DND-41 (cell line): ENCODE measurements at regions not wholly inside any gene's neighbourhood (a gene's known extent, or its start where the extent isn't known, plus 50 kb on each side); places are given as distances from the start of the nearest gene placed in this dataset.

Source experiments
- ATAC-seq: fragments of 200-7000 bp; cut with Tn5 transposase; 3 replicates; pipeline ENCODE4 v1.9.1; 2021; ENCODE audit warnings: low read depth; ENCODE audit not compliant: insufficient read depth
- DNase-seq: peaks from one replicate; pipeline ENCODE4 v3.0.0-alpha.2; 2020
- H2AFZ ChIP-seq: 2 replicates; pipeline ENCODE4 v1.6.0; 2012; ENCODE audit warnings: low read depth, low read length
- H3K27ac ChIP-seq: 2 replicates; pipeline ENCODE4 v1.5.1; 2012; ENCODE audit warnings: low read length, inconsistent platforms
- H3K27me3 ChIP-seq: fragments of 200-600 bp; sonication (generic); 2 replicates; pipeline ENCODE4 v1.6.0; 2012; ENCODE audit warnings: low read length, mild to moderate bottlenecking, inconsistent platforms; ENCODE audit not compliant: insufficient read depth, poor library complexity
- H3K36me3 ChIP-seq: 2 replicates; pipeline ENCODE4 v1.5.1; 2012; ENCODE audit warnings: low read length, inconsistent platforms; ENCODE audit not compliant: insufficient read depth
- H3K4me1 ChIP-seq: 2 replicates; pipeline ENCODE4 v1.5.1; 2012; ENCODE audit warnings: mild to moderate bottlenecking, low read length; ENCODE audit not compliant: insufficient read depth
- H3K4me2 ChIP-seq: 2 replicates; pipeline ENCODE4 v1.6.0; 2012; ENCODE audit warnings: mild to moderate bottlenecking, moderate library complexity, low read length, inconsistent platforms; ENCODE audit not compliant: insufficient read depth
- H3K4me3 ChIP-seq, 2 experiments: fragments of 200-600 bp in 1 of 2; shearing (Covaris generic) in 1 of 2; 2 replicates each; pipeline ENCODE4 v1.5.1; 2012 to 2016; ENCODE audit warnings: inconsistent platforms in 2 of 2, low read length in 2 of 2, mild to moderate bottlenecking in 2 of 2, low read depth in 1 of 2, moderate library complexity in 1 of 2
- H3K79me2 ChIP-seq: 2 replicates; pipeline ENCODE4 v1.6.0; 2012; ENCODE audit warnings: low read length, inconsistent platforms; ENCODE audit not compliant: insufficient read depth
- H3K9ac ChIP-seq: 2 replicates; pipeline ENCODE4 v1.6.0; 2012; ENCODE audit warnings: low read depth, mild to moderate bottlenecking, inconsistent platforms, low read length, moderate library complexity
- H3K9me3 ChIP-seq: 2 replicates; pipeline ENCODE4 v1.5.1; 2012; ENCODE audit warnings: low read length, moderate library complexity, mild to moderate bottlenecking, inconsistent platforms; ENCODE audit not compliant: insufficient read depth, severe bottlenecking
- H4K20me1 ChIP-seq: 2 replicates; pipeline ENCODE4 v1.6.0; 2012; ENCODE audit warnings: low read length; ENCODE audit not compliant: insufficient read depth
- EZH2 ChIP-seq: IDR thresholded peaks from 3 replicates; pipeline ENCODE4 v1.6.1; 2012; ENCODE audit warnings: borderline replicate concordance, low read depth, mild to moderate bottlenecking, moderate library complexity, low read length, inconsistent platforms; ENCODE audit not compliant: severe bottlenecking
- TF ChIP-seq, protein P1 (sequence below): IDR thresholded peaks from 2 replicates; pipeline ENCODE4 v1.5.1; 2012; ENCODE audit warnings: borderline replicate concordance, low read length, moderate library complexity, mild to moderate bottlenecking; ENCODE audit not compliant: poor library complexity, severe bottlenecking; ENCODE audit errors: extremely low read depth

DNA sequence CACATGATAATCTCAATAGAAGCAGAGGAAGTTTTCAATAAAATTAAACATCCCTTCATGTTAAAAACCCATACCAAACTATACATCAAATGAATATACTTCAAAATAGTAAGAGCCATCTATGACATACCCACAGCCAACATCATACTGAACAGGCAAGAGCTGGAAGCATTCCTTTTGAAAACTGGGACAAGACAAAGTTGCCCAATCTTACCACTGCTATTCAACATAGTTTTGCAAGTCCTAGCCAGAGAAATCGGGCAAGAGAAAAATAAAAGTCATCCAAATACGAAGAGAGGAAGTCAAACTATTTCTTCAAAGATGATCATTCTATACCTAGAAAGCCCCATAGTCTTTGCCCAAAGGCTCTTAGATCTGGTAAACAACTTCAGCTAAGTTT, 454.7 kb upstream of the PRICKLE1 start:
- H3K9ac ChIP-seq = no peak overlapping the region
- no peaks in the 10 kb centered on the region for H3K79me2 ChIP-seq
- no peak overlapping the region for H3K4me3 ChIP-seq
- DNase-seq = no peak
- no peaks in the 10 kb centered on the region for H3K27me3 ChIP-seq
- H3K4me1 ChIP-seq = no peaks in the 10 kb centered on the region
- no peak overlapping the region for H3K4me2 ChIP-seq
- H4K20me1 ChIP-seq = no peaks in the 10 kb centered on the region
- no peak overlapping the region for H2AFZ ChIP-seq
- H3K9me3 ChIP-seq = no peaks in the 10 kb centered on the region
- no peaks in the 10 kb centered on the region for H3K36me3 ChIP-seq
- H3K27ac ChIP-seq = no peak overlapping the region
- no peak for TF ChIP-seq EZH2
- TF ChIP-seq, protein P1, sequence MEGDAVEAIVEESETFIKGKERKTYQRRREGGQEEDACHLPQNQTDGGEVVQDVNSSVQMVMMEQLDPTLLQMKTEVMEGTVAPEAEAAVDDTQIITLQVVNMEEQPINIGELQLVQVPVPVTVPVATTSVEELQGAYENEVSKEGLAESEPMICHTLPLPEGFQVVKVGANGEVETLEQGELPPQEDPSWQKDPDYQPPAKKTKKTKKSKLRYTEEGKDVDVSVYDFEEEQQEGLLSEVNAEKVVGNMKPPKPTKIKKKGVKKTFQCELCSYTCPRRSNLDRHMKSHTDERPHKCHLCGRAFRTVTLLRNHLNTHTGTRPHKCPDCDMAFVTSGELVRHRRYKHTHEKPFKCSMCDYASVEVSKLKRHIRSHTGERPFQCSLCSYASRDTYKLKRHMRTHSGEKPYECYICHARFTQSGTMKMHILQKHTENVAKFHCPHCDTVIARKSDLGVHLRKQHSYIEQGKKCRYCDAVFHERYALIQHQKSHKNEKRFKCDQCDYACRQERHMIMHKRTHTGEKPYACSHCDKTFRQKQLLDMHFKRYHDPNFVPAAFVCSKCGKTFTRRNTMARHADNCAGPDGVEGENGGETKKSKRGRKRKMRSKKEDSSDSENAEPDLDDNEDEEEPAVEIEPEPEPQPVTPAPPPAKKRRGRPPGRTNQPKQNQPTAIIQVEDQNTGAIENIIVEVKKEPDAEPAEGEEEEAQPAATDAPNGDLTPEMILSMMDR = no peak
- ATAC-seq = no peak

DNA sequence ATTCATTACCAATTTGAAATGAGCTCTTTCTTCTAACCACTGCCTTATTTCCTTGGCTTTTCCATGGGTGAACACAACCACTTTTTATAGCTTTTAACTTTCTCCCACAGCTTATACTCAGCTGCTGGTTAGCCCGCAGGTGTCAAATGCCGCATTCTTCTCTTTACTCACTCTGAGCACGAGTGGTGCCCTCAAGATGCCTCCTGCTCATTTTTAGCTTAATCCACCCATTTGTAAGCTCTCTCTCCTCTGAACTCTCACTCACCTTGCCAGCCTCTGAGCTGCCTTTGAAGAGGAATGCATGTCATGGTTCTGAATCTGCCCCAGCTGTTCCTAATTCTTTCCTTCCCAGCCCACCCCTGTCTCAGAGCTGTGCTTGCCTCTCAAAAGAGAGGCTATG, 449.4 kb upstream of the PRICKLE1 start:
- no peak overlapping the region for H3K4me3 ChIP-seq
- H4K20me1 ChIP-seq = no peaks in the 10 kb centered on the region
- no peaks in the 10 kb centered on the region for H3K4me1 ChIP-seq
- H3K27me3 ChIP-seq = no peaks in the 10 kb centered on the region
- no peak overlapping the region for H3K4me2 ChIP-seq
- no peak overlapping the region for H3K9ac ChIP-seq
- H3K9me3 ChIP-seq = no peaks in the 10 kb centered on the region
- ATAC-seq (no peak), DNase-seq (no peak)
- no peaks in the 10 kb centered on the region for H3K79me2 ChIP-seq
- no peak for TF ChIP-seq EZH2
- no peak overlapping the region for H2AFZ ChIP-seq
- no peaks in the 10 kb centered on the region for H3K36me3 ChIP-seq
- H3K27ac ChIP-seq = no peak overlapping the region

DNA sequence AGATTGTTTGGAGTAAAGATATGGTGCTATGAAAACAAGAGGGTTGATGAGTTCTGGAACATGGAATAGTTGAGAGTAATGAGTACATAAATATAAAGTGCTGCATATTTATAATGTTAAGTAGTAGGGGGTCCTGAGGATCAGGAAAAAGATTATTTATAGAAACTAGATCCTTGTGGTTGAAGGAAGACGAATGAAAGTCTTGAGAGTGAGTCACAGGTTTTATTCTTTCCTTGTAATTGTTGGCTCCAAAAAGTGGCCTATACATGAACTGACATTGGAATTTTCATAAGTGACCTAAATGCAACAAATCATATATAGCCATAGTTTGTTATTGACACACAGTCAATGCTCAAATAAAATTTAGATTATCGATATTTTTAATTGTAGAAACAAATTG, 440.4 kb upstream of the PRICKLE1 start:
- Histone ChIP-seq H3K9ac (no peak overlapping the region), H3K36me3 (no peaks in the 10 kb centered on the region), H3K79me2 (no peaks in the 10 kb centered on the region), H4K20me1 (no peaks in the 10 kb centered on the region), H2AFZ (no peak overlapping the region), H3K27ac (no peak overlapping the region), H3K4me1 (no peaks in the 10 kb centered on the region), H3K4me3 (no peak overlapping the region), H3K9me3 (no peaks in the 10 kb centered on the region), H3K27me3 (no peaks in the 10 kb centered on the region), H3K4me2 (no peak overlapping the region)
- no peak for DNase-seq
- TF ChIP-seq, protein P1 = no peak
- TF ChIP-seq EZH2 = no peak
- no peak for ATAC-seq

DNA sequence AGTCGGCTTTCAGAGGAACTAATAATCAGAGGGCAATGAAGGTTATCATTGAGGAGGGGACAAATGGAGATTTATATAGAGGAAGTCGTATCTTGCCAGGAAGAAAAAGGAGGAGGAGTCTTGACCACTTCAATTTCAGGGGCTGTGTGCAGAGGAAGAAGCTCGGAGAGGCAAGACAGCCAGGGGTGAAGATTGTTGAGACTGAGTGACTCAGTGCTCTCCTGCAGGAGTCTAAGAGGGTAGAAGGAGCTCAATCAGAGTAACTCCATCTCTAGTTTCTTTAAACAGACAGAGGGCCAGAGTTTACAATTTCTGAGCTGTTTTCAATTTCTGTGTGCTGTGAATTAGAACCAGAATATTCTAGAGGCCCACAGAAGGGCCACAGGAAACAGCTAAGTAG, 439.3 kb upstream of the PRICKLE1 start:
- no peak overlapping the region for H3K27ac ChIP-seq
- H3K79me2 ChIP-seq = no peaks in the 10 kb centered on the region
- no peak for TF ChIP-seq EZH2
- TF ChIP-seq, protein P1 = no peak
- no peak for DNase-seq
- no peaks in the 10 kb centered on the region for H3K9me3 ChIP-seq
- no peaks in the 10 kb centered on the region for H3K36me3 ChIP-seq
- H3K27me3 ChIP-seq = no peaks in the 10 kb centered on the region
- H3K4me1 ChIP-seq = no peaks in the 10 kb centered on the region
- no peak for ATAC-seq
- no peak overlapping the region for H3K9ac ChIP-seq
- H4K20me1 ChIP-seq = no peaks in the 10 kb centered on the region
- no peak overlapping the region for H3K4me3 ChIP-seq
- H2AFZ ChIP-seq = no peak overlapping the region
- no peak overlapping the region for H3K4me2 ChIP-seq
